Thyroid gland (tissue), 4 donors: ENCODE measurements at regions not wholly inside any gene's neighbourhood (a gene's known extent, or its start where the extent isn't known, plus 50 kb on each side); places are given as distances from the start of the nearest gene placed in this dataset.

Experiments used
- POLR2A ChIP-seq, 2 donors: fragments of 450-650 bp; IDR thresholded peaks; one replicate each; pipeline ENCODE4 v1.6.1; 2017; ENCODE audit warnings: antibody characterized with exemption in 2 of 2, mild to moderate bottlenecking in 2 of 2, moderate library complexity in 1 of 2
- TF ChIP-seq, protein P1 (sequence below), 6 experiments: fragments of 200-600 bp in 3 of 6; fragments of 450-650 bp in 3 of 6; sonication (generic) in 3 of 6; IDR thresholded peaks; one replicate each; pipeline ENCODE4 v1.5.1; 2016 to 2019; ENCODE audit warnings: antibody characterized with exemption in 6 of 6, mild to moderate bottlenecking in 2 of 6, inconsistent platforms in 1 of 6, moderate library complexity in 1 of 6

GRCh38 chr3:193788189-193788991 lies 195.4 kb downstream of the OPA1 start:
- TF ChIP-seq, protein P1, sequence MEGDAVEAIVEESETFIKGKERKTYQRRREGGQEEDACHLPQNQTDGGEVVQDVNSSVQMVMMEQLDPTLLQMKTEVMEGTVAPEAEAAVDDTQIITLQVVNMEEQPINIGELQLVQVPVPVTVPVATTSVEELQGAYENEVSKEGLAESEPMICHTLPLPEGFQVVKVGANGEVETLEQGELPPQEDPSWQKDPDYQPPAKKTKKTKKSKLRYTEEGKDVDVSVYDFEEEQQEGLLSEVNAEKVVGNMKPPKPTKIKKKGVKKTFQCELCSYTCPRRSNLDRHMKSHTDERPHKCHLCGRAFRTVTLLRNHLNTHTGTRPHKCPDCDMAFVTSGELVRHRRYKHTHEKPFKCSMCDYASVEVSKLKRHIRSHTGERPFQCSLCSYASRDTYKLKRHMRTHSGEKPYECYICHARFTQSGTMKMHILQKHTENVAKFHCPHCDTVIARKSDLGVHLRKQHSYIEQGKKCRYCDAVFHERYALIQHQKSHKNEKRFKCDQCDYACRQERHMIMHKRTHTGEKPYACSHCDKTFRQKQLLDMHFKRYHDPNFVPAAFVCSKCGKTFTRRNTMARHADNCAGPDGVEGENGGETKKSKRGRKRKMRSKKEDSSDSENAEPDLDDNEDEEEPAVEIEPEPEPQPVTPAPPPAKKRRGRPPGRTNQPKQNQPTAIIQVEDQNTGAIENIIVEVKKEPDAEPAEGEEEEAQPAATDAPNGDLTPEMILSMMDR (IDR thresholded peaks at IDR 0.05), result peak; percentile 55 to 83 (median 70)
- TF ChIP-seq POLR2A (IDR thresholded peaks at IDR 0.05), result no peak
